Cardiac muscle cell (in vitro differentiated cells and primary cell): ENCODE measurements at regions not wholly inside any gene's neighbourhood (a gene's known extent, or its start where the extent isn't known, plus 50 kb on each side); places are given as distances from the start of the nearest gene placed in this dataset.
A peak's percentile ranks its signal among the peaks of the same experiment; 100 is the strongest.

ENCODE experiments used
- DNase-seq, 2 donors: peaks; one replicate each; pipeline versions ENCODE4 v3.0.0 to v3.0.0-alpha.2; 2010 to 2017; ENCODE audit warnings: low read depth in 1 of 2, low spot score in 1 of 2
- H3K27ac ChIP-seq: fragments of 200-600 bp; sonication (generic); 2 replicates; pipeline ENCODE4 v1.5.1; 2016
- H3K27me3 ChIP-seq: fragments of 200-600 bp; sonication (generic); 2 replicates; pipeline ENCODE4 v1.6.0; 2016; ENCODE audit warnings: control low read depth
- H3K36me3 ChIP-seq: fragments of 200-600 bp; sonication (generic); 2 replicates; pipeline ENCODE4 v1.5.1; 2016; ENCODE audit warnings: control low read depth
- H3K4me1 ChIP-seq: fragments of 200-600 bp; sonication (generic); 2 replicates; pipeline ENCODE4 v1.8.1; 2017; ENCODE audit warnings: low read depth, mild to moderate bottlenecking, mixed run types
- H3K4me3 ChIP-seq: fragments of 200-600 bp; sonication (generic); 2 replicates; pipeline ENCODE4 v1.5.1; 2016; ENCODE audit warnings: mild to moderate bottlenecking
- H3K9me3 ChIP-seq: fragments of 200-600 bp; sonication (generic); 2 replicates; pipeline ENCODE4 v1.5.1; 2017; ENCODE audit warnings: low read depth, mild to moderate bottlenecking, control low read depth
- TF ChIP-seq, protein P1 (sequence below): IDR thresholded peaks from 2 replicates; pipeline ENCODE4 v1.5.1; 2012; ENCODE audit warnings: low read depth, mild to moderate bottlenecking, low read length

DNA sequence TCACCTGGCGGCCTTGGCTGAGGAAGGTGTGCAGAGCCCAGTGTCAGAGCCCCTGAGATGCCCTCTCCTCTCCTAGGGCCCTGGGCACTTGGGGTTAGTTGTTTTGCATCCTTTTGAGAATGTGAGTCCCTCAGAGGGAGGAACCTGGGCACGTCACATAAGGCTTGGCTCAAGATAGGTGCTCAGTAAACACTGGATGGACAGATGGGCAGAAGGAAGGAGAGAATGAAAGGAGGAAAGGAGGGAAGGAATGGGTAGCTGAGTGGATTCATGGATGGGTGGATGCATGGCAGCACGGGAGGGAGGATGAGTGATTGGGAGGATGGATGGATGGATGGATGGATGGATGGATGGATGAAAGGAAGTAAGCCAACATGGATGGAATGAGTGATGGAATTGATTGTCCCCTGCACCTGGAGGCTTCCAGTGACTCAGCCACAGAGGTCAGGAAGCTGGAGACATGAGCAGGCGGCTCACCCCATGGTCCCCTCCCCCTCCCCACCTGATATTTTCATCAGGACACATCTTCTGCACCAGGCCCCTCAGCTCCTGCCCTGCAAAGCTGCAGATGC, 62.2 kb downstream of the IGLL1 start:
- no peaks in the 10 kb centered on the region for H3K27me3 ChIP-seq
- TF ChIP-seq, protein P1, sequence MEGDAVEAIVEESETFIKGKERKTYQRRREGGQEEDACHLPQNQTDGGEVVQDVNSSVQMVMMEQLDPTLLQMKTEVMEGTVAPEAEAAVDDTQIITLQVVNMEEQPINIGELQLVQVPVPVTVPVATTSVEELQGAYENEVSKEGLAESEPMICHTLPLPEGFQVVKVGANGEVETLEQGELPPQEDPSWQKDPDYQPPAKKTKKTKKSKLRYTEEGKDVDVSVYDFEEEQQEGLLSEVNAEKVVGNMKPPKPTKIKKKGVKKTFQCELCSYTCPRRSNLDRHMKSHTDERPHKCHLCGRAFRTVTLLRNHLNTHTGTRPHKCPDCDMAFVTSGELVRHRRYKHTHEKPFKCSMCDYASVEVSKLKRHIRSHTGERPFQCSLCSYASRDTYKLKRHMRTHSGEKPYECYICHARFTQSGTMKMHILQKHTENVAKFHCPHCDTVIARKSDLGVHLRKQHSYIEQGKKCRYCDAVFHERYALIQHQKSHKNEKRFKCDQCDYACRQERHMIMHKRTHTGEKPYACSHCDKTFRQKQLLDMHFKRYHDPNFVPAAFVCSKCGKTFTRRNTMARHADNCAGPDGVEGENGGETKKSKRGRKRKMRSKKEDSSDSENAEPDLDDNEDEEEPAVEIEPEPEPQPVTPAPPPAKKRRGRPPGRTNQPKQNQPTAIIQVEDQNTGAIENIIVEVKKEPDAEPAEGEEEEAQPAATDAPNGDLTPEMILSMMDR = no peak
- no peak overlapping the region for H3K27ac ChIP-seq
- H3K4me3 ChIP-seq = no peak overlapping the region
- H3K36me3 ChIP-seq = no peaks in the 10 kb centered on the region
- no peaks in the 10 kb centered on the region for H3K9me3 ChIP-seq
- peaks cover 27% of the 10 kb centered on the region for H3K4me1 ChIP-seq
- DNase-seq = no peak

- Histone ChIP-seq H3K27ac (no peak overlapping the region), H3K4me3 (no peak overlapping the region), H3K27me3 (no peaks in the 10 kb centered on the region), H3K4me1 (peaks cover 21% of the 10 kb centered on the region), H3K36me3 (no peaks in the 10 kb centered on the region), H3K9me3 (no peaks in the 10 kb centered on the region)
- DNase-seq = no peak
- TF ChIP-seq, protein P1 = no peak
These were observed 63.8 kb downstream of the IGLL1 start for GRCh38 chr22:23516304-23516703.

DNA sequence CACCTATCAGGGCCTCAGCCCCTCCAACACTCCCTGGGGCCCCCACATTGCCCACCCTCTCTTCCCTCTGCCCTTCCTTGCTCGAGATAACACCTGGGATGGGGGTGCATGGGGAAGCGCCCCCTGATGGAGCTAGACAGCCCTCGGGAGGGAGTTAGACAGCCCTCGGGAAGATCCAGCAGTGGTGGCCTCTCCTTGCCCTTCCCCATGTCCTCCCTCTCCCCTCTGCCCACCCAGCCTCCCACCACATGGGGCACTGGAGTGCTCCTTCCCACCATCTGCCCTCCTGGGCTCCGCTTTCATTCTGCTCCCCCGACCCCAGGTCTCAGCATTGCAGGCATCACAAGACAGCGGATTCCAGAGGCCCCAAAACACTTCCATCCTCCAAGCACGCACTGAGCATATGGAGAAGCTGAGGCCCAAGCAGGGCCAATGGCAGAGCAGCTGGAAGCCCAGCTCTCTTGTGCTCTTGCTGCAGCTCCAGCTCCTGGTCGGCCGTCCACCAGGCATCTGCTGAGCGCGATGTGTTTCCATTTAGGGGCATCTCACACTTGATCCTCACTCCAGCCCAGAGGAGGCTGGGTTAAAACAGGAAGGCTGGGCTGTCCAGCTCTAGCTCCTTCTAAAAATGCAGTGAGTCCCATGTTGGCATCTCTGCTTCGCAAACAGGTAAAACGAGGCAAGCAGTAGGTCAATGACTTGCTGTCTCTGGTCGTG, 65.6 kb downstream of the IGLL1 start:
- H3K4me1 ChIP-seq = peaks cover 5% of the 10 kb centered on the region
- TF ChIP-seq, protein P1 = no peak
- H3K27me3 ChIP-seq = no peaks in the 10 kb centered on the region
- no peak for DNase-seq
- H3K36me3 ChIP-seq = no peaks in the 10 kb centered on the region
- H3K9me3 ChIP-seq = no peaks in the 10 kb centered on the region
- H3K4me3 ChIP-seq = no peak overlapping the region
- peak overlapping the region; percentile 68 for H3K27ac ChIP-seq

DNA sequence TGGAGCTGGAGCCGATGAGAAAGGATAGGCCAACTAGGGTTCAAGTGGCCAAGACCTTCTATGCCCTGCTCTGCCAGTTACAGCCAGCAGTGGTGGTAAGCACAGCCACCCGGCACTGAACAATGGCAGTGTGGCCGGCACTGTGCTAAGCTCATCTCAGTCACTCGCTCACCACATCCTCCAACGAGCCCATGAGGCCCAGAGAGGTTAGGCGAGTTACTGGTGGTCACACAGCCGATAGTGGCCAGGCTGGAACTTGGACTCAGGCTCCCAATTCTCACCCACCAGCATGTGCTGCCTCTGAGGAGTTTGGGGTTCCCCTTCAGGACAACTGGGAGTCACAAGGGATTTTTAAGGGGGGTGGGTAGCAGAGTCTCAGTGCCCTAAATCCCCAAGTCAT, 66.4 kb downstream of the IGLL1 start:
- Histone ChIP-seq H3K4me3 (no peak overlapping the region), H3K4me1 (peaks cover 5% of the 10 kb centered on the region), H3K36me3 (no peaks in the 10 kb centered on the region), H3K27ac (no peak overlapping the region), H3K9me3 (no peaks in the 10 kb centered on the region), H3K27me3 (no peaks in the 10 kb centered on the region)
- DNase-seq = no peak
- TF ChIP-seq, protein P1 = no peak

- TF ChIP-seq, protein P1 = no peak
These were observed 67.0 kb downstream of the IGLL1 start for GRCh38 chr22:23513133-23513532.

More at GRCh38 chr22:23513133-23513532, 67.0 kb downstream of the IGLL1 start:
- Histone ChIP-seq H3K4me3 (no peak overlapping the region), H3K4me1 (peaks cover 5% of the 10 kb centered on the region), H3K36me3 (no peaks in the 10 kb centered on the region), H3K27ac (peak overlapping the region; percentile 25), H3K9me3 (no peaks in the 10 kb centered on the region), H3K27me3 (no peaks in the 10 kb centered on the region)
- no peak for DNase-seq
